Neural crest cell (in vitro differentiated cells): ENCODE measurements at regions not wholly inside any gene's neighbourhood (a gene's known extent, or its start where the extent isn't known, plus 50 kb on each side); places are given as distances from the start of the nearest gene placed in this dataset.

Experiments used
- DNase-seq: peaks from one replicate; pipeline ENCODE4 v3.0.0; 2021; ENCODE audit warnings: low read depth, mixed read lengths, low spot score
- H3K27ac Mint-ChIP-seq: one replicate; pipeline ENCODE4 v1.8.0; 2021; ENCODE audit warnings: mild to moderate bottlenecking, mixed read lengths; ENCODE audit not compliant: unreplicated experiment
- H3K27me3 Mint-ChIP-seq: 2 replicates; pipeline ENCODE4 v1.8.0; 2021; ENCODE audit warnings: low read depth, mild to moderate bottlenecking, mixed read lengths
- H3K36me3 Mint-ChIP-seq: 2 replicates; pipeline ENCODE4 v1.8.0; 2021; ENCODE audit warnings: low read depth, mild to moderate bottlenecking, mixed read lengths
- H3K4me1 Mint-ChIP-seq: 2 replicates; pipeline ENCODE4 v1.8.0; 2021; ENCODE audit warnings: mixed read lengths
- H3K4me3 Mint-ChIP-seq: one replicate; pipeline ENCODE4 v1.8.0; 2021; ENCODE audit warnings: mild to moderate bottlenecking, mixed read lengths
- H3K9me3 Mint-ChIP-seq: 2 replicates; pipeline ENCODE4 v1.8.0; 2021; ENCODE audit warnings: mixed read lengths
- CTCF ChIP-seq: fragments of 200-600 bp; sonication (generic); conservative IDR thresholded peaks from 2 replicates; pipeline ENCODE4 v1.5.0; 2021; ENCODE audit warnings: antibody characterized with exemption, mild to moderate bottlenecking

DNA sequence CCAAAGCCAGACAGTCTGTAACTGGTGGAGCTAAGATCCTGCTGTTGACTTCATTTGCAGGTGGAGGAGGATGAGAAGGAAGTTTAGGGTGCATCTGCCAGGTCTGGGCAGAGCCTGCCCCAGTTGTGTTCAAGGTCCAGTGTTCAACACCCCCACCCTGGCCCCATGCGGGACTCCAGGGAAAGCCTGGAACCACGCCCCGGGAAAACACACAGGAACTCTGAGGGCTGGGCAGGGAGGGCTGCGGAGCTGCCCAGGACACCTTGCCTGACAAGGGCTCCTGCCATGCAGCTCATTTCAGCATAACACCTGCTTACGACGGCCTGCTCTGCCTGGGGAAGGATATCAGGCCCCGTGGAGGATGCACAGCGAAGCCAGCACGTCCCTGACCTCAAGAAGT, 286.3 kb downstream of the XXYLT1 start:
- no peaks in the 10 kb centered on the region for H3K36me3 Mint-ChIP-seq
- no peak for TF ChIP-seq CTCF
- no peak overlapping the region for H3K4me3 Mint-ChIP-seq
- no peak for DNase-seq
- H3K27ac Mint-ChIP-seq: no peak overlapping the region
- no peaks in the 10 kb centered on the region for H3K4me1 Mint-ChIP-seq
- H3K9me3 Mint-ChIP-seq: peaks cover 2% of the 10 kb centered on the region
- peaks cover 5% of the 10 kb centered on the region for H3K27me3 Mint-ChIP-seq

DNA sequence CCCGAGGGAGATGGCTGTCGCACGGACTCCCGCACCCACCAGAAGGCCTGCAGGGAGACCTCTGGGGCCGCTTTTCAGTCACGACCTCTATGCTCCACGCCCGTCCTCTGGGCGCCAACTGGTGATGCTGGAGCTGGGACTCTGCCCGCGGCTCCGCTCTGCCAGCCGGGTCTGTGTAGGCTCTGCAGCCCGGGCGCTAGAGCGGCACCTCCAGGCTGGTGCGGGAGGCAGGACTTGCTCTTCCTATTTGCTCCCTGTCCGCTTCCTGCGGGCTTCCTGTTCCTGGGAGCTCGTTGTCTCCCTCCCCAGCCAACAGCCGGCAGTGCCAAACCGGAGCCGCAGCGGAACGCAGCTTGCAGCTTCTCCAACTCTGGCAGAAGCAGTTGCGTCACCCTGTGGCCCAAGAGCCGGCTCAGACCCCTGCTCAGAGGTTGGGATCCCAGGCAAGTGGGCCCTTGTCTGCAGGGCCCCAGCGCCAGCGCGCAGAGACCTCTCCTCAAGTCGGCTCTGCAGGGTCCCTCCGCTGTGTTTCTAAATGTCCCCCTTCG, 285.9 kb downstream of the XXYLT1 start:
- Mint-ChIP-seq H3K27ac (no peak overlapping the region), H3K27me3 (peaks cover 7% of the 10 kb centered on the region), H3K9me3 (peaks cover 2% of the 10 kb centered on the region), H3K36me3 (no peaks in the 10 kb centered on the region), H3K4me1 (no peaks in the 10 kb centered on the region), H3K4me3 (no peak overlapping the region)
- DNase-seq: peak; percentile 22
- peak; percentile 12 for TF ChIP-seq CTCF

DNA sequence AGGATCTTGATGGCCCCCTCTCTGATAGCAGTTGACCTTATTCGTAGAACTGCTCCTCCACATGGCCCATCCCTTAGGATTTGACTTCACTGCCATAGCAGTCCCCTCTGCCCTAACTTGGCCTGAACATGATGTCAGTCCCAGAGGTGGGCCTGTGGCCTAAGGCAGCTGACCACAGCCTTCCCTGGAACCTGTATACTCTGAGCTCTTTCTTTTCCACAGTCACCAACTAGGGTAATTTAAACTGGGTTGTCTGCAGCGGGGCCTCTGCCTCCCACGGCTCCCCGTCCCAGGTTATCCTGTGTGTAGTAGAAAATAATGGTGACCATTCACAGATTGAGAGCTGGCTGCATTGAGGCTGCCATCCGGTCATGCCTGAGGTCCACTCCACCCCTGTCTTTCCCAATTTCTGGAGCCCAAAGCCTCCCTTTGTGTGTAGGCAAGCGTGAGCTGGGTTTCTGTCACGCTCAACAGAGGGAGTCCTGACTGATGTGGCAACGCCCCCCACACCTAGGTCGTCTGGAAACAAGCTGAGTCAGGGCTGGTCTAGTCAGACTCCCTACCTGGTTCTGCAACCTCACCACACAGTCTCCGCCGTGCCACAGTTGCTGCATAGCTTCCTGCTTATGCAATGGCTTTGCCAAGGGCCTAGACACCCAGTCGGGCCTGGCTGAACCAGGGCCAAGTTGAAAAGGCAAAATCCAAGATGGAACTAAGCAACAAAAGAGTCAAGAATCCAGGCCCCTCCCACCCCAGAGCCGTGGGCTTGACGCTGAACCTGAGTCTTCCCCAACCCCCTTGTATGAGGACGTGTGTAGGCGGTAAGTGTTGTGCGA, 284.5 kb downstream of the XXYLT1 start:
- no peak for DNase-seq
- Mint-ChIP-seq H3K4me3 (no peak overlapping the region), H3K9me3 (peaks cover 2% of the 10 kb centered on the region), H3K27me3 (peaks cover 7% of the 10 kb centered on the region), H3K36me3 (no peaks in the 10 kb centered on the region), H3K27ac (no peak overlapping the region), H3K4me1 (no peaks in the 10 kb centered on the region)
- TF ChIP-seq CTCF: no peak

DNA sequence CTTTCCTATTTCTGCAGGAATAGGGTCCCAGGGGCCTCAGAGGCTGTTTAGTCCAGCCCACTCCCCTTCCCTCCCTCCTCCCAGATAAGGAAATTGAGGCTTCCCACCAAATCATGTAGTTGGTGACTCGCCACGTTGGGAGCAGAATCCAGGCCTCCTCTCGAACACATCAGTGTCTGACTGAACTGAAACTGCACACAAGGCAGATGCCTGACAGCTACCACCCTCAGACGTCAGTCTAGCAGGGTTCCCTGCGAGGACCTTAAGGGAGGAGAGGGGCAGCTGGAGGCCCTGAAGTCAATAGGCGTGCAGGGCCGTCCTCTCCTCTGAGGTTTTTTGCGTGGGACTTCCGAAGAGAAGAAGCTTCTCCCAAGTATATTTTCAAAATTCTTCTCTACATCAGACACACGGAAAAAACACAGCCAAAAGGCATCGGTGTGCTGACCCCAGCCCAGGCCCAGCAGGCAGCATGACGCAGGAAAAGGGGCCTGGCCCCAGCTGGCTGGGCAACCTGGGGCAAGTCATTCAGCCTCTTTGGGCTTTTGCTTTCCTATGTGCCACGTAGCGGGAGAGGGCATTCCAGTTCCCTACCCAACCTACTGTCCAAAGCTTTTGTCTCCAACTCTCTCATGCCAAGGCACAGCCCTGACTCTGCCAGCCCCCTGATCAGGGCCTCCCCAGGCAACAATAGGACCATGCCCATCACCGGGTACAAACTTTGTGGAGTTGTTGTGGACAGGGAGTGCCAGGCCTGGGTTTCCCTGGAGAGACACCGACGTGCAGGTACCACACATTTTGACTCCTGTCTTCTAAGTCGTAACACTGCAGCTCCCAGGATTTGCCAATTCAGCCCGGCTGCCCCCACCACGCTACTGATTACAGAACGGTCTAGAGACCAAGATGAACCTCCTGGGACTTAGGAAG, 283.1 kb downstream of the XXYLT1 start:
- no peak for TF ChIP-seq CTCF
- Mint-ChIP-seq H3K4me1 (no peaks in the 10 kb centered on the region), H3K27me3 (peaks cover 5% of the 10 kb centered on the region), H3K27ac (no peak overlapping the region), H3K36me3 (no peaks in the 10 kb centered on the region), H3K9me3 (no peaks in the 10 kb centered on the region), H3K4me3 (no peak overlapping the region)
- DNase-seq: no peak

DNA sequence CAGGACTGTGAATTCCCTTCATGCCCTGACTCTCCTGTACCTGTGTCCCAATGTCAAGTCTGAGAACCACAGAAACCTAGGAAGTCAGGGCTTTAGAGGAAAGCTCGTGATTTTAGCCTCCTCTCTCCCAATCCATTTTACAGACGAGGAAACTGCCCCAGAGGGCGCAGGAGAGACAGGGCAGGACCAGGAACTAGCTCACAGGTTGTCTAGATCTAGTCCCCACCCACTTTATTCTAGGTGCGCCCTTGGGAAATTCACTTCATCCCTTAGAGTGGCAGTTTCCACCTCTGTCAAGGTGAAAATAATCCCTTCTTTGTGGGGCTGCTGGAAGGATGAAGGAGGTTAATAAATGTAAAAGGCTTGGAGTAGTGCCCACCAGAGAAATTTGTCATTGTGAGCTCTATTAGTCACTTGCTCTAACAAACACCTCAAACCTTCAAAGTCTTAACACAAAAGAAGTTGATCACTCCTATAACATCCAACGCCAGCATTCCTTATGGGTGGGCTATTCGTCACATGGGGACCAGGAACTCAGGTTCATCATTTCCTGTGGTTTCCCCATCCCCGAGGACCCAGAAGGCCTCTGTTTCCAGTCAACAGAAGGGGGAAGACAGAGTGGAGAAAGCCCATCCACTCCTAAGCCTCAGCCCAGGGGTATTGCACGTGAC, 282.3 kb downstream of the XXYLT1 start:
- H3K36me3 Mint-ChIP-seq: no peaks in the 10 kb centered on the region
- no peaks in the 10 kb centered on the region for H3K9me3 Mint-ChIP-seq
- TF ChIP-seq CTCF: no peak
- H3K27ac Mint-ChIP-seq: no peak overlapping the region
- H3K27me3 Mint-ChIP-seq: peaks cover 4% of the 10 kb centered on the region
- no peaks in the 10 kb centered on the region for H3K4me1 Mint-ChIP-seq
- H3K4me3 Mint-ChIP-seq: no peak overlapping the region
- no peak for DNase-seq
